Stimulated activated CD4-positive, alpha-beta T cell treated with anti-CD3 and anti-CD28 coated beads, Interleukin-4, amount 100 ng/mL, for 1 hour (primary cell): ENCODE measurements at regions not wholly inside any gene's neighbourhood (a gene's known extent, or its start where the extent isn't known, plus 50 kb on each side); places are given as distances from the start of the nearest gene placed in this dataset.

Experiments
- DNase-seq: peaks from one replicate; pipeline ENCODE4 v3.0.0-alpha.2; 2020

DNA sequence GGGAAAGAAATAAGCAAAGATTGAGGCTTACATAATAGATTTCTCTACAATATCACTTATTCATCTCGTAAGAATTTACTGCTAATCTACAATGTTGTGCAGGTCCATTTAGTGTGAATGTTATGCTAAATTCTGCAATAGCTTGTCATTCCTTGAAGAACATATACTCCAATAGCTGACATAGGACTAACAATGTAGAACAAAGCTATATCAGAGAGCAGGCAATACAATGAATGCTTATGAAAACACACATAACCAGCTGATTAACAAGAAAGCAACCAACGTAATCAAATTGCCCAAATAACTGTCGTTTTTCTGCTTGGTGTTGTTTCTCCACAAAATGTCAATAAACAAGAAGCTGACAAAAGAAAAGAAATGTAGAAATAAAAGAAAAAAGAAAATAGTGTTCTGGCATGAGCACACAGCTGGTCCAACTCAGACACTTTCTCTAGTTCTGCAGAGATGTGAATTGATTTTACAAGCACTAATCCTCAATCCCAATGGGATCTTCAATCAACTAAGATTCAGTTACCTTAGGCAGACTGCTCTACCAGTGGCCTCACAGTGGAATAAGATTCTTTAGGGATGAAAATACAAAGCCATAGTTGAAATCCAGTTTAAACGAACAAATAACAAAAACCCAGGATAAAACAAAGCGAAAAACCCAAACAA, 1024.7 kb upstream of the PIK3C3 start:
- no peak for DNase-seq

DNA sequence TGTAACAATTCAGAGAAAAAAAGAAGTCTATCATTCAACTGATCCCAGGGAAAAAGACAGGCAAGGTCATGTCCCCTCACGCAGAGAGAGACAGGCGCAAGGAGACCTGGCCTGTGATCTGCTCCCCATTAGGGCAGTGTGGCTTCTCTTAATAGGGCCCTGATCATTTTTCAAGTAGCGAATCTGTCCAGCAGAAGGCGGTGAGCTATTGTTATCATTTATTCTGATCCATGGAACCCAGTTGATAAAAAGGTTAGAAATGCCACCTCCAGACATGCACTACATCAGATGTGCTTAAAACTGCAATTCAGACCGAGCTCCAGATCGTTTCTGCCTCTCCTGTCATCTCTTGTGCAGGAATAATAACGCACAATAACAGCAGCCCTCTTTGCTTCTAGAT, 1025.6 kb upstream of the PIK3C3 start:
- no peak for DNase-seq

- no peak for DNase-seq
Observed at GRCh38 chr18:40926679-40927078, 1028.4 kb upstream of the PIK3C3 start.

DNA sequence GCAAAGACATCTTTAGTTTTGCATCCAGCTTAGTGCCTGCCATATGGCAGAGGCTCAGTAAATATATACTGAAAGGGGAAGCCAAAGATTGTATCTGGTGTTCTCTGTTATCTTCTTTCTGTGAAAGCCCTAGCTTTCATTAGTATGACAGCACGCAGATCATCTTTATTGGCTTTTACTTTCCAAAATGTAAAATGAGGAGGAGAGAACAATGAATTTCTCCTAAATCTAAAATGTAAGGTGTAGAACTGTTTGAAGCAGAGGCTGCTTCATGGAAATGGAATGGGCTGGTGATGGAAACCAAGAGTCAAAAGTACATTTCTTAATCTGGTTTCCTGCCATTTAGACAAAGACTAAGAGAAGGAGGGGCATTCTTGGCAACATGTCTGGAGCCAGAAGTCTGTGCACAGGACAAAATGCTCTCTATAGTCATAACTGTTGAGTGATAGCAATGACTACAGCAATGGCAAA, 1029.9 kb upstream of the PIK3C3 start:
- no peak for DNase-seq

DNA sequence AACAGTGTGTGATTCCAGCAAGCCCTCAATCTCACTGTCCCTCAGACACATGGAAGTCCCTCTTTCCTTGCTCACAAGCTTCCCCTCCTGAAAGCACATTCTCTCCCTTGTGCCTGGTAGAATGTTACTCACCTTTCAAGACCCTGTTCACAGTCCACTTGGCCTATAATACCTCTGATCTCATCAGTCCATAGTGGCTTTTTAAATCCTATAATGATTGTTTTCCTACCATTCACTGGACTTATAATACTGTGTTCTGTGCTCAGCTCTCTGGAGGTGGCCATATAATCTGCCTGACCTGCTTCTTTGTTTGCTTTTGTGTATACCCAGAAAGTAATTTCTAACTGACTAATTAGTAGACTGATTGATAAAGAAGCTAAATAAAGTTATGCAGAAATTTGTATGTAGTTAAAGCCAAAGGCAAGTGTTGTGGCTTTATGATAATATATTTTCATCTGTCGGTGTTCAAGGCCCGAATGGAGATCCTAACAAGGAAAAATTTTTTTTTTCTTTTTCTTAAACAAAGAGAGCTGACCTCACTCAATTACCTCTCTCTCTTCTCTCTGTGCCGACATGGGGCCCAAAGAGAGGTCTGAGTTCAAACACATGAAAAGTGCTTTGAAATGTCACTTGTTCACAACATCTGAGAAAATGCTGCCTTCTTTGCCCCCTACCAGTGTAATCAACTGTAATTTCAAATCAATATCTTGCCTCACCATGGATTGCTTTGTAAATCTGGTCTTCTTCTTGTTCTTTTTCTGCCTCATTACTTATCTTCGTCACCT, 1033.0 kb upstream of the PIK3C3 start:
- no peak for DNase-seq

DNA sequence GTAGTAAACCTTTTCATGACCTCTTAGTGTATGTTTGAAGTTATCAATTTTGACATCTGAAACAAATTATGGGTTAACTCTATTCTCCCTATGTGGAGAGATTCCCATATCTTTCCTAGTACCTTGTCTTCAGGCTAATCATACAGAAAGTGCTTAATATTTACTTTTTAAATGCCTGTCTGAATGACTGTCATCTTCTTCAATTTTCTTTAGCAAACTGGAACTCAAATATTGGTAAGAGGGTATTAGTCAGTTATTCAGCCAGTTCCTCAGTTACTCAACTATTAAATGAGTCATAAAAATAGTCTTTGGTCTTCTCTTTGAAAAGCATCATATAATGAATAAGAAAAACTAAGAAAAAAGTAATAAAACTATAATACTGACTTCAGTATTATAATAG, 1038.0 kb upstream of the PIK3C3 start:
- DNase-seq = no peak

DNA sequence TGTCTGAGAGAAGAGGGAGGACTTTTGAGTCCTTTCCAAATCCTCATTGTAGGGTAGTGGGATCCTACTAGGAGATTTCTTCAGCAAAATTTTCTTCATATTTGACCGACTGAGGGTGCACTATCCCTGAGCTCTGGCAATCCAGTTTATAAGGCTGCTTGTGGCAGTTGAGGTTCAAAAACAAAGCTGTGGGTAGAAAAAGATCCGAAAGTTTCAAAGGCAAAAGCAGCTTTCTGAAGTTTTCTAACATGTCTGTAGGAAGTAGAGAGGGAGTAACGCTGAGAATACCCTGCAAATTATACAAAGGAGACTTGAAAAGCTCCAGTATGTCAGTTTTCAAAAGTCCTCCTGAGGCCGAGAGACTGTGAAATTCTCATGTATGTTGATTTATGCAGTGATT, 1039.3 kb upstream of the PIK3C3 start:
- DNase-seq = no peak

GRCh38 chr18:40911582-40912254, 1043.3 kb upstream of the PIK3C3 start:
- DNase-seq = no peak

- no peak for DNase-seq
Observed at GRCh38 chr18:40911041-40911440, 1044.0 kb upstream of the PIK3C3 start.

GRCh38 chr18:40907842-40908241, 1047.2 kb upstream of the PIK3C3 start:
- DNase-seq = no peak

DNA sequence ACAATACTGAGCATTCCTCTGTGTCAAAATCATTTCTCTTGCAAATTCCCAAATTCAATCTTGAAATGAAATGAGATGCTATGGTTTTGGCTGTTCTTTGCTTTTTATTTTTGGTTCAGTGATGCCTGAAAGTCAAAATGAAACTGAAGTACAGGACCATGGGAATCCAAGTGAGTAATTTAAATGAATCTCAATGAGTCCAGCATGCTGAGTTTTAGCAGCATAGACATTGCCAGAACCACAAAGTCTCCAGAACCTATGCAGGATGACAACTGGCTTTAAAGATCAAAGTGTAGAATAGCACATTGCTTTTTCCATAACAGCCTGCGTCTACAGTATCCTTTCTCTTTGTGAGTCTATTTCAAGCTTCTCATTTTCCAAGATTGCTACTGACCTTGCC, 1050.7 kb upstream of the PIK3C3 start:
- no peak for DNase-seq

- DNase-seq = no peak
Observed at GRCh38 chr18:40902436-40902835, 1052.6 kb upstream of the PIK3C3 start.

DNA sequence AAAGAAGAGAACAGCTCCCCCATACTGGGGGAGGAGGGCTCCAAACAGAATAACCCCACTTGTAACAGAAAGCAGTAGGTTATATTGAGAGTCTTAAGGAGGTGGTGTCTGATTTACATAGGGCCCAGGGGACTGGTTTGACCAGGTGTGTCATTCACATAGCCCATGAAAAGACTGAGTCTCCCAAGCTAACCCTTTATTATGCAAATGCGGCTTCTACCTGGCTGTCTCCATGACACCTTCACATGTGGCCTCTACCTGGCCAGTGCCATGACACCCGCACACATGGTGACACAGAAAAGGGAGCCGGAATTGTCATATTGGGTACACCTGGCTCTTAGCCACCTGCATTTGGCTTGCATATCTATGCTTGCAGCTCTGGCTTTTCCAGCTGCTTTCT, 1057.2 kb upstream of the PIK3C3 start:
- DNase-seq = no peak

GRCh38 chr18:40883271-40883670, 1071.8 kb upstream of the PIK3C3 start:
- DNase-seq = no peak

- no peak for DNase-seq
Observed at GRCh38 chr18:40882468-40882867, 1072.6 kb upstream of the PIK3C3 start.

GRCh38 chr18:40878371-40878770, 1076.7 kb upstream of the PIK3C3 start:
- no peak for DNase-seq

DNA sequence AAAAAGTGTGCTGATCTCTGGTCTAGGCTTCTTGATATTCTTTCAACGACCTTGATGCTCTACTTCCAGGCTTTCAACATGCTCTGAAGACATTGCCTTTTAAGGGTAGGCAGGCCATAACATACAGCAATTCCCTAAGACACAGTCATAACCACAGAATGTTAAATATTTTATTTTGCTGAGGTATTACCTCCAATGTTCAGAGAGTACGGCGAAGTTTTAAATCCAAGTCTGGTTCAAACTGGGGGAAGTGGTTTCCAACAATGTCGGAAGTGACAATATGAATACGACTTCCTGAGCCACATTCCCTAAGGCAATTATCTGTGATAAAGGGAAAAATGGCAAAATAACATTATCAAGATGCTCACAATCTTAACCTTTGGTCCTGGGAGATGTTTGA, 1077.9 kb upstream of the PIK3C3 start:
- no peak for DNase-seq

- DNase-seq = no peak
Observed at GRCh38 chr18:40875101-40875615, 1079.9 kb upstream of the PIK3C3 start.

- DNase-seq = no peak
Observed at GRCh38 chr18:40874233-40874632, 1080.8 kb upstream of the PIK3C3 start.

DNA sequence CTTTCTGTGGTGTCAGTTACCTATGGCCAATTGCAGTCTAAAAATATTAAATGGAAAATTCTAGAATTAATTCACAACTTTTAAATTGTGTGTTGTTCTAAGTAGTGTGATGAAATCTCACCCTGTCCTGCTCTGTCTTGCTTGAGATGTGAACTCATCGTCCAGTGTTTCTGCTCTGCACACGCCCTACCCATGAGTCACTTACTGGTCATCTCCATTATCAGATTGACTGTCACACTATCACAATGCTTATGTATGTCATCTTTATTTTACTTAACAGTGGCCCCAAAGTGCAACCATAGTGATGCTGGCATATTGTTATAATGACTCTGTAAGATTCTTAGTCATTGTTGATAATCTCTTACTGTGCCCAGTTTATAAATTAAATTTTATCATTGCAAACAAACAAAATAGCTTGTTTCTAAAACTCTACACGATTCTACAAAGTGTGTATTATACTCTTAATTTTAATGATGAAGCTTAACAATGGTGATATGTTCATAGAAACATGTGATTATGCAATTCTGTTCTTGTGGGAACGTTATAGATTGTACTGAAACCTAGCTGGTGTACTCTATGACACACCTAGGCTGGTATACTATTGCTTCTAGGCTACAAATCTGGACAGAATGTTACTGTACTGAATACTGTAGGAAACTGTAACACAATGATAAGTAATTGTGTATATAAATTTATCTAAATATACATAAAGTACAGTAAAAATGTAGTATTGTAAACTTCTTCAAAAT, 1086.8 kb upstream of the PIK3C3 start:
- DNase-seq = no peak

- DNase-seq = no peak
Observed at GRCh38 chr18:40867459-40867858, 1087.6 kb upstream of the PIK3C3 start.

- no peak for DNase-seq
Observed at GRCh38 chr18:40866968-40867367, 1088.1 kb upstream of the PIK3C3 start.
